HG03469 (cell line): ENCODE measurements at regions not wholly inside any gene's neighbourhood (a gene's known extent, or its start where the extent isn't known, plus 50 kb on each side); places are given as distances from the start of the nearest gene placed in this dataset.
"Not testable (repeated sequence)": the region's sequence is repeated elsewhere in the genome, so short reads cannot be mapped to it uniquely, and the experiment has no call there.

Source experiments
- ATAC-seq: cut with Tn5 transposase; IDR thresholded peaks from one replicate; pipeline ENCODE4 v1.9.1; 2021; ENCODE audit warnings: mild to moderate bottlenecking, moderate library complexity, moderate number of reproducible peaks; ENCODE audit not compliant: unreplicated experiment

GRCh38 chr9:106177216-106177615 is 482.9 kb downstream of the TMEM38B start:
- ATAC-seq: no peak

- ATAC-seq: no peak
These were observed 484.9 kb downstream of the TMEM38B start for GRCh38 chr9:106179191-106179590.

- not testable (repeated sequence) for ATAC-seq
These were observed 509.6 kb downstream of the TMEM38B start for GRCh38 chr9:106203815-106204516.

- no peak for ATAC-seq
These were observed 513.0 kb downstream of the TMEM38B start for GRCh38 chr9:106207298-106207697.

- ATAC-seq: no peak
These were observed 524.1 kb downstream of the TMEM38B start for GRCh38 chr9:106218427-106218826.

GRCh38 chr9:106218854-106219253 is 524.5 kb downstream of the TMEM38B start:
- no peak for ATAC-seq

GRCh38 chr9:106220415-106220814 is 526.1 kb downstream of the TMEM38B start:
- ATAC-seq: no peak

- ATAC-seq: no peak
These were observed 534.5 kb downstream of the TMEM38B start for GRCh38 chr9:106228861-106229260.

- no peak for ATAC-seq
These were observed 538.8 kb downstream of the TMEM38B start for GRCh38 chr9:106233116-106233515.

- not testable (repeated sequence) for ATAC-seq
These were observed 566.6 kb downstream of the TMEM38B start for GRCh38 chr9:106260908-106261307.

- ATAC-seq: no peak
These were observed 583.6 kb downstream of the TMEM38B start for GRCh38 chr9:106277966-106278365.

GRCh38 chr9:106283769-106284168 is 579.2 kb upstream of the ZNF462 start:
- ATAC-seq: no peak

- no peak for ATAC-seq
These were observed 578.7 kb upstream of the ZNF462 start for GRCh38 chr9:106284296-106284695.

- ATAC-seq: no peak
These were observed 576.7 kb upstream of the ZNF462 start for GRCh38 chr9:106286249-106286648.

GRCh38 chr9:106287091-106287631 is 575.8 kb upstream of the ZNF462 start:
- no peak for ATAC-seq

- ATAC-seq: no peak
These were observed 575.2 kb upstream of the ZNF462 start for GRCh38 chr9:106287731-106288130.

- ATAC-seq: no peak
These were observed 574.3 kb upstream of the ZNF462 start for GRCh38 chr9:106288689-106289088.

- ATAC-seq: no peak
These were observed 571.2 kb upstream of the ZNF462 start for GRCh38 chr9:106291786-106292185.

GRCh38 chr9:106296426-106296825 is 566.5 kb upstream of the ZNF462 start:
- ATAC-seq: no peak

GRCh38 chr9:106298997-106299396 is 564.0 kb upstream of the ZNF462 start:
- ATAC-seq: no peak

GRCh38 chr9:106304401-106304920 is 558.5 kb upstream of the ZNF462 start:
- ATAC-seq: no peak

- no peak for ATAC-seq
These were observed 557.4 kb upstream of the ZNF462 start for GRCh38 chr9:106305428-106306133.
